ENCODE measurements at regions not wholly inside any gene's neighbourhood (a gene's known extent, or its start where the extent isn't known, plus 50 kb on each side); places are given as distances from the start of the nearest gene placed in this dataset.

- DNase-seq: no peak
- Histone ChIP-seq H3K36me3 (replicated peaks) (no peaks in the 10 kb centered on the region), H3K27ac (no peak overlapping the region), H3K27me3 (replicated peaks) (peaks cover 2% of the 10 kb centered on the region), H3K4me3 (ENCODE audit: low read depth, low read length) (no peak overlapping the region)
- TF ChIP-seq, protein P1, sequence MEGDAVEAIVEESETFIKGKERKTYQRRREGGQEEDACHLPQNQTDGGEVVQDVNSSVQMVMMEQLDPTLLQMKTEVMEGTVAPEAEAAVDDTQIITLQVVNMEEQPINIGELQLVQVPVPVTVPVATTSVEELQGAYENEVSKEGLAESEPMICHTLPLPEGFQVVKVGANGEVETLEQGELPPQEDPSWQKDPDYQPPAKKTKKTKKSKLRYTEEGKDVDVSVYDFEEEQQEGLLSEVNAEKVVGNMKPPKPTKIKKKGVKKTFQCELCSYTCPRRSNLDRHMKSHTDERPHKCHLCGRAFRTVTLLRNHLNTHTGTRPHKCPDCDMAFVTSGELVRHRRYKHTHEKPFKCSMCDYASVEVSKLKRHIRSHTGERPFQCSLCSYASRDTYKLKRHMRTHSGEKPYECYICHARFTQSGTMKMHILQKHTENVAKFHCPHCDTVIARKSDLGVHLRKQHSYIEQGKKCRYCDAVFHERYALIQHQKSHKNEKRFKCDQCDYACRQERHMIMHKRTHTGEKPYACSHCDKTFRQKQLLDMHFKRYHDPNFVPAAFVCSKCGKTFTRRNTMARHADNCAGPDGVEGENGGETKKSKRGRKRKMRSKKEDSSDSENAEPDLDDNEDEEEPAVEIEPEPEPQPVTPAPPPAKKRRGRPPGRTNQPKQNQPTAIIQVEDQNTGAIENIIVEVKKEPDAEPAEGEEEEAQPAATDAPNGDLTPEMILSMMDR (IDR thresholded peaks at IDR 0.05; ENCODE audit: low read depth, low read length, missing control alignments): no peak
- in situ Hi-C loops (cut with HindIII; ENCODE audit: low pct_ligation_motif_present, low sequenced_read_pairs): no loop called here
These were observed 102.6 kb upstream of the HABP2 start for GRCh38 chr10:113450046-113450804.

DNA sequence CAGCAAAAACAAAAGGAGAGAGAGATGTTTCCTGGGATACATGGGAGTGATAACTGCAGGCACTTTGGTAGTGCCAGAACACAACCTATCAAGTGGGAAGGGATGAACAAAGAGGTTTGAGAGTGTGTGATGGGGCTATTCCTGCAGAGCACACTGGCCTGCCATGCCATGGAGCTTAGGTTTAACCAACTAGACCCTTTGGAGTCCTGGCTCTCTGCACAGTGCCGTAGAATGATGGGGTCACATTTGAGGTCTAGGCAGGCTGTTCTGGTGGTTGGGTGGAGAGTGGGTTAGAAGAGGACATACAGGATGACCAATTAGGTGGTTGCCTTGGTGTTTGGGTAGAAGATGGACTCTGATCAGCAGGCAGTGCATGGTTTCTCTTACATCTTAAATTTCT lies 101.9 kb upstream of the HABP2 start:
- in situ Hi-C loops (cut with HindIII; ENCODE audit: low pct_ligation_motif_present, low sequenced_read_pairs): no loop called here
- DNase-seq: no peak
- TF ChIP-seq, protein P1 (IDR thresholded peaks at IDR 0.05; ENCODE audit: low read depth, low read length, missing control alignments): no peak
- H3K4me3 ChIP-seq (ENCODE audit: low read depth, low read length): no peak overlapping the region
- peaks cover 2% of the 10 kb centered on the region for H3K27me3 ChIP-seq (replicated peaks)
- H3K27ac ChIP-seq: no peak overlapping the region
- H3K36me3 ChIP-seq (replicated peaks): no peaks in the 10 kb centered on the region

DNA sequence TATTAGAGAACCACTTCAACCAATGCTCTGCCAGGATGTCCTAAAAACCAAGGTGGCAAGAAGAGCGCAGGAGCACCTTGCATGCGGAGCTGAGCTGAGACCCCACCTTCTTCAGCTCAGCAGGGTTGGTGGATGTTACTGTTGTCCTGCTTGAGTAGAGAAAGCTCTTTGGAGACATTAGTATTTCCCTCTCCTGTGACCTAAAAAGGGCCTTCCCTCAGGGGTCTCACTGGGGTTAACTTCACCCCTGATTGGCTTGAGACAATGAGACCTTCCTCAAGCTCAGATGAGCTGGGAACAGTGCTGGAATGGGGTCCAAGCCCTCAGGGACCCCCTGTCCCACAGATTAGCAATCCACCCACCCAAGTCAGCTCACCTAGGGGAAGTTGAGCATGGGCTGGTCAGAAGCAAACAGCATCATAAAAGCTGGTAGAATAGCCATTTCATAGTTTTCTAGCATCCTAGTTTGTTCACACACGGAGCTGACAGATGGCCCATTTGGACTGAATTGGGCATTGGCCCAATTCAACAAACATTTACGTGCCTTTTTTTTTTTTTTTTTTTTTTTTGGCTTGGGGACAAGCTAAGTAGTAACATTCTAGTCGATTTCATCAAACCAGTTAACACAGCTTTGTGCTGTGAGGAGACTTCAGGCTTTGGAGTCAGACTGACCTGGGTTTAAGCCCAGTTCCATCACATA lies 100.6 kb upstream of the HABP2 start:
- H3K27ac ChIP-seq: no peak overlapping the region
- DNase-seq: no peak
- H3K4me3 ChIP-seq (ENCODE audit: low read depth, low read length): no peak overlapping the region
- in situ Hi-C loops (cut with HindIII; ENCODE audit: low pct_ligation_motif_present, low sequenced_read_pairs): no loop called here
- TF ChIP-seq, protein P1 (IDR thresholded peaks at IDR 0.05; ENCODE audit: low read depth, low read length, missing control alignments): no peak
- peaks cover 2% of the 10 kb centered on the region for H3K27me3 ChIP-seq (replicated peaks)
- H3K36me3 ChIP-seq (replicated peaks): no peaks in the 10 kb centered on the region

DNA sequence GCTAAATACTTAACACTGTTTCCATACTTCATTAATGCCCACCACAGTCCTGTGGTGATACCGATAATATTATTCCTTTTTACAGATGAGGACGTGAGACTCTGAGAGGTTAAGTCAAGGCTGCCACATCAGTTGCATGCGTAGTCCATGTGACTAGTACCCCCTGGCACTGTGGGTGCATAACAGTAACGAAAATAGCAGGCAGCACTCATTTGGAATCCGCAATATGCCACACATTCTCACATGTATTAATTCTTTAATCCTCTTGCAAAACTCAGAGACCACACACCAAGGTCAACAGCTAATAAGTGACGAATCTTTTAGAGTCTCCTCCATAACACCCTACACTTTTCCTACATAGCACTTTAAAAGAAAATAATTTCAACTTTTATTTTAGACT lies 99.5 kb upstream of the HABP2 start:
- in situ Hi-C loops (cut with HindIII; ENCODE audit: low pct_ligation_motif_present, low sequenced_read_pairs): no loop called here
- TF ChIP-seq, protein P1 (IDR thresholded peaks at IDR 0.05; ENCODE audit: low read depth, low read length, missing control alignments): no peak

GRCh38 chr10:113454341-113455061 lies 98.4 kb upstream of the HABP2 start:
- H3K36me3 ChIP-seq (replicated peaks): no peaks in the 10 kb centered on the region
- in situ Hi-C loops (cut with HindIII; ENCODE audit: low pct_ligation_motif_present, low sequenced_read_pairs): no loop called here
- DNase-seq: peak; percentile 33
- no peak overlapping the region for H3K4me3 ChIP-seq (ENCODE audit: low read depth, low read length)
- no peak overlapping the region for H3K27ac ChIP-seq
- TF ChIP-seq, protein P1 (IDR thresholded peaks at IDR 0.05; ENCODE audit: low read depth, low read length, missing control alignments): peak; percentile 85
- no peaks in the 10 kb centered on the region for H3K27me3 ChIP-seq (replicated peaks)

More for the DNA sequence above, 99.5 kb upstream of the HABP2 start:
- Histone ChIP-seq H3K27ac (no peak overlapping the region), H3K27me3 (replicated peaks) (no peaks in the 10 kb centered on the region), H3K36me3 (replicated peaks) (no peaks in the 10 kb centered on the region), H3K4me3 (ENCODE audit: low read depth, low read length) (no peak overlapping the region)
- no peak for DNase-seq

Data from brain microvascular endothelial cell (primary cell).